GM12875 (cell line): ENCODE measurements at regions not wholly inside any gene's neighbourhood (a gene's known extent, or its start where the extent isn't known, plus 50 kb on each side); places are given as distances from the start of the nearest gene placed in this dataset.

Source experiments
- H3K4me3 ChIP-seq: one replicate; pipeline ENCODE4 v1.5.1; 2011; ENCODE audit warnings: low read depth, low read length, control low read depth
- CTCF ChIP-seq: IDR thresholded peaks from 2 replicates; pipeline ENCODE4 v1.5.1; 2011; ENCODE audit warnings: low read depth, mild to moderate bottlenecking, control low read depth, inconsistent platforms, low read length, moderate library complexity, borderline replicate concordance; ENCODE audit not compliant: insufficient read depth

- TF ChIP-seq CTCF, result no peak
- no peak overlapping the region for H3K4me3 ChIP-seq
Observed at GRCh38 chr7:124413029-124413428, 352.6 kb downstream of the GPR37 start.

DNA sequence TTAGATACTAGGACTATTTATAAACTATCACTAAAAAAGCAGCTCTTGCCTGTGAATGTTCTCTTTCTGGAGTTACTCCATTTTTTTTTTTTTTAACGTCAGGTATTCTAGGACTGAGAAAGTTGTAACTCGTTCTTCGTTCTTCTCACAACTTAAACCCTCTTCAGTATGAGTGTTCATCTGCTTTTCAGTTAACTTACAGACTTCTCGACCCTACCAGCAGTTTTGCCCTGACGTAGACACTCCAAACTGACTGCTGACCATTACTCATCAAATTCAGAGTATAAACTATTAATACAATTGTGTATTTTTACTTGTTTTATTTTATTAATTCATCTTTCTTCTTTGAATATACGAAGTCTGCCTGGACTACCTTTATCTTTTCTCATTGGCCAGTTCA, 353.1 kb downstream of the GPR37 start:
- TF ChIP-seq CTCF, result no peak
- no peak overlapping the region for H3K4me3 ChIP-seq

- TF ChIP-seq CTCF, result no peak
- H3K4me3 ChIP-seq, result no peak overlapping the region
Observed at GRCh38 chr7:124411796-124412195, 353.8 kb downstream of the GPR37 start.

DNA sequence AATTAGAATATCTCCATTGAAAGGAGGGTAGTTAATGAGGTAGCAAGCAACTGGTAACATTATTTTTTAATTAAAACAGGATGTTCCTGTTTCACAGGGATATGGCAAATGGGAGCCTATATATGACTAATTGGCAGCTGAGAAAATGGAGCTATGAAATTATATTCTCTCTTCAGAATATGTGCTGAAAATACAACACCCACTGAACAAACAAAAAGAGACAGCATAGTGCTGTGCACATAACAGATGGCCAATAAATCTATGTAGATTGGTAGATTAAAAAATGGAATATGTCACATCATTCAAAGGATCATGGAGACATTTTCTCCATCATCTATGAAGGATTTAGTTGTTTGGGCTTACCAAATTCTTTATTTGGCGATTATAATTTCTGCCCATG, 362.0 kb downstream of the GPR37 start:
- no peak overlapping the region for H3K4me3 ChIP-seq
- no peak for TF ChIP-seq CTCF

GRCh38 chr7:124403112-124403511, 362.5 kb downstream of the GPR37 start:
- no peak for TF ChIP-seq CTCF
- no peak overlapping the region for H3K4me3 ChIP-seq

DNA sequence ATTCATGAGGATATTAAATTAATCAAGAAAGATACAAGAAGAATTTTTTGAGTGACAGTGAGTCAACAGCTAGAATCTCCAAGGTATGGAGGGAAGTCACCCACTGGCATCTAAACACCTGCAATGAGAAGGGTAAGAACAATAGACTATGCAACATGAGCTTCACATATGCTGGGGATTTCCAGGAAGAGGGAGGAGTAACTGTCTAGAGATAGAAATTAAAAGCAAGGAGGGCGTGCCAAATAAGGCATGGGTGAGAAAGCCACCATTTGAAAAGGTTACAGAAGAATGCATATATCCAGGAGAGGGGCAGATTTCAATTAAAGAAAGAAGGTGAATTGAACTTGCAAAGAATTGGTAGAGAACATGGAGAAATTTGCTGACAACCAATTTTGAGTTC, 365.7 kb downstream of the GPR37 start:
- H3K4me3 ChIP-seq, result no peak overlapping the region
- TF ChIP-seq CTCF, result no peak

- TF ChIP-seq CTCF, result no peak
- H3K4me3 ChIP-seq, result no peak overlapping the region
Observed at GRCh38 chr7:124398937-124399552, 366.2 kb upstream of the TMEM229A start.
